Muscle of back (tissue), 3 donors: ENCODE measurements at regions not wholly inside any gene's neighbourhood (a gene's known extent, or its start where the extent isn't known, plus 50 kb on each side); places are given as distances from the start of the nearest gene placed in this dataset.

Source experiments
- DNase-seq, 3 donors: peaks; one replicate each; pipeline versions ENCODE4 v3.0.0 to v3.0.0-alpha.2; 2013

DNA sequence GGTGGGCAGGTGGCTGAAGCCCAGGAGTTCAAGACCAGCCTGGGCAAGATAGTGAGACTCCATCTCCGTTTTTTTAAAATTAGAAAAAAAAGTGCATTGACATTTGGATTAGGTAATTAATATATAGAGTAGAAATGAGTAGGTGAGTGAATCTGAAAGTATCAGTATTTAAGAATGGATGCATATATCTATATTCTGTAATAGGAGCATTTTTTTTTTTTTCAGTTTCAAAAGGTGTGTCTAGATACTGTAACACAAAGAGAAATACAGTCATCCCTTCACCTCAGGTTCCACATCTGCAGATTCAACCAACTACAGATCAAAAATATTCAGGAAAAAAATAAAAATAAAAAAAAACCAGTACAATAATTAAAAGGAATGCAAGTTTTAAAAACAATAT, 50.8 kb downstream of the RBM27 start:
- DNase-seq: no peak

- no peak for DNase-seq
Observed at GRCh38 chr5:146273109-146273508, 65.5 kb upstream of the POU4F3 start.

GRCh38 chr5:146283344-146283761, 55.3 kb upstream of the POU4F3 start:
- peak in 1 of 3 donors; percentile 89 for DNase-seq

GRCh38 chr5:146284016-146284415, 54.6 kb upstream of the POU4F3 start:
- no peak for DNase-seq
